H1 (cell line): ENCODE measurements at regions not wholly inside any gene's neighbourhood (a gene's known extent, or its start where the extent isn't known, plus 50 kb on each side); places are given as distances from the start of the nearest gene placed in this dataset.

Experiments
- GTF2F1 ChIP-seq: IDR thresholded peaks from 2 replicates; pipeline ENCODE4 v1.6.1; 2012; ENCODE audit warnings: low read depth, low read length, improper control_type of control experiment, borderline replicate concordance
- PHF8 ChIP-seq: fragments of 200-600 bp; sonication (generic); conservative IDR thresholded peaks from 2 replicates; pipeline ENCODE4 v1.7.1; 2012; ENCODE audit warnings: low read depth, mild to moderate bottlenecking, inconsistent platforms, low read length, moderate library complexity
- SIRT6 ChIP-seq: IDR thresholded peaks from one replicate; pipeline ENCODE4 v1.7.1; 2012; ENCODE audit warnings: low read length, inconsistent platforms

- TF ChIP-seq PHF8 (no peak), SIRT6 (no peak), GTF2F1 (no peak)
These were observed 292.7 kb upstream of the NREP start (continued) for GRCh38 chr5:112049738-112050137.
